Amniotic stem cell (primary cell): ENCODE measurements at regions not wholly inside any gene's neighbourhood (a gene's known extent, or its start where the extent isn't known, plus 50 kb on each side); places are given as distances from the start of the nearest gene placed in this dataset.

ENCODE experiments used
- DNase-seq: peaks from one replicate; lab custom pipeline; 2025; lab: John Stamatoyannopoulos, UW

DNA sequence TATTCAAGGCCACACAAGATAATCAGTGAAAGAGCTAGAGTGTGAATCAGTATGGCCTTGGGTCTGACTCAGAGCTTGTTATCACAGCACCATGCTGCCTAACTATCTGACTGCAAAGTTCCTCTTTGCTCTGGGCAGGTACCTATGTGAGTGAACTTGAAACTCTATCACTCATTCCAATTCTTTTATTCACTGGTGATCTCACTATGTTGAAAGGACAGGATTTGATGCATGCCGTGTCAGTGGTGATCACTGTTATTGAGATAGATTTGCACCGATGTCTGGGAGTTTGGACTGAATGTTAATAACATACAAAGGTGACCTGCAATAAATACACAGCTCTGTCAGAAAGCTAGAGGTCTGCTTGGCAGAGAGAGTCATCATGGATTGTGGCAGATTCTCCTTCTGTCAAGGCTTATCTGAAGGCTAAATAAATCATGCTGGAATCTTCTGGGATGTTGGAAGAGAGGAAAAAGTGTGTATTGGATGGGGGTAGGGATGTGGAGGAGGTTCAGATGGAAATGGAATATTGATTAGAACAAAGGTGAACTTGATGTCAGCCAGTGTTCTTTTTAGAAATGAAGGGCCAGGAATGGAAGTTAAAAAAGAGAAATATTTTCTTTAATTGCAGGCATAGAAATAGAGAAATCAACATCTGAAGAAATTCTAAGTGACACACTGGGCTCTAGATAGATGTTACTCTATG, 91.8 kb upstream of the TNC start:
- DNase-seq, result no peak

DNA sequence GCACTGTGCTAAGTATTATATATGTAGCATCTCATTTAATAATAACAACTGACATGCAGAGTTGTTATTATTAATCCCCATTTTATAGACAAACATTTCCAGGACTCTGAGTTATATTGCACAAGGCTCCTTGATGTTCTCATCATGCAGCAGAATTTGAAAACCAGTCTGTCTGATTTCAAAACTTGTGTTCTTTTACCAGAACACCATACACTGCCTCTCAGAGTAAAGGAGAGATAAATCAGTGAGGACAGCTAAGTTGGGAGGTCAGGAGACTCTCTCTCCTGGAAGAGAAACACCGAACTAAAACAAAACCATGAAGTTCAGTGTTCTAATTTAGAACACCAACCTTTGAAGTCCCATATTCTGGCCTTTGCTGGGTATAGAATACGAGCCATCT, 92.7 kb upstream of the TNC start:
- DNase-seq, result no peak

DNA sequence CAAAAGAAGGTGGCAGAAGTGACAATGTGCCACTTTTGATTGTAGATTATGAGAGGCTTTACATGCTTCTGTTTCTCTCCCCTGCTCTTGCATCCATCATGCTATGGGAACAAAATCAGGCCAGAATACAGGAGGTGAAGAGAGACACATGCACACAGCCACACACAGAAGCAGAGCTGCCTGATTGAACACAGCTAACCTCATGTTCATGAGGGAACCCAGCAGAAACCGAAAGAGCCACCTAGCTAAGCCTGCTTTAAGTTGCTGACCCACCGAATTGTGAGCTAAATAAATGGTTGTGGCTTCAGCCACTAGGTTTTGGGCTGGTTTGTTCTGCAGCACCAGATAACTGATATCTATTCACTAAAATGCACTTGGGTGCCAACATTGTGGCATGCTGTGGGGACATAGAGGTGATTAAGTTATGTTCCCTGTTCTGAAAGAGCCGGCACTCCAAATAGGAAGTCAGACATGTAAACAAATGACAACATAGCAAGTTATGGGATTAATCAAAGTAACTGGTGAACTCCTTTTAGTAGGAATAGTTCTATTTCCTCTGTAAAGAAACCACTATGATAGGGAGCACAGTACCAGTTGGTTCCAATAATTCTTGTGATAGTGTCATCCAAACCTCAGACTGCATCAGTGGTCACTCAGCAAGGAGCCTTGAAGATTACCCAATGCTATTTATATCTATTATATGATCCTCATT, 93.6 kb upstream of the TNC start:
- DNase-seq, result no peak

DNA sequence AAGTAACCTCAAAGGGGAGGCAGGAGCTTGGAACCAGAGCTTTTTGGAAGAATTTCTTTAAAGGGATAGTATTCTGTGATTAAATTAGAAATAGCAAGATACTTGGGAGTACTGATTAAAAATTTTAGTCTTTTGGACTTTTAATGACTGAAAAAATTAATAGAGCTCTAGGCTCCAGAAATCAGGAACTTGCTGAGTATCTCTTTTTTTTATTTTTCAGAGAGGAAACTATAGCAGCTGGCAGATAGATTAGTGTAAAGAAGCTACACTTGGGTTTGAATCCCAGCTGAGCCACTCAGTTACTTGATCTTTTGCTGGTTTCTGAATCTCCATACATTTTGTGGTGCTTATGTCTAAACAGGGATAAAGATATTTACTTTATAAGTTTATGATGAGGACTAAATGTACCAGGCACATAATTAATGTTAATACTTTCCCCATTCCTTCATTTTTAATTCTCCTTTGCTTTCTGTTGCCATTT, 94.2 kb upstream of the TNC start:
- DNase-seq, result no peak

DNA sequence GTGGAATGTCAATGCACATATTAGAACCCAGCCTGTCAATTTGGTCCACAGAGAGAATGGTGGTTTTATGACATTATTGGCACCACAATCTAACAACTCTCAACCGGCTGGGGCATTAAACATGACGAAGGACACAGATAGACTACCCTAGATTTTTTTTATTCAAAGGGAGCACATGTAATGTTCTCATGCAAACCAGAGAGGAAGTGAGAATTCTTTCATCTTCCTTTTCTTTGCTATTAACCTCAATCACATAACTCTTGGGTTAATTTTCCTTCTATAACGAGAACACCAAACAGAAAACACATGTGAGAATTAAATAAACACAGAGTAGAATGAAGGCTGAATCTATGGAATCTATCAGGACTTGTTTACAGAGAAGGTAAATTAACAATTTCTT, 94.9 kb upstream of the TNC start:
- DNase-seq, result no peak

DNA sequence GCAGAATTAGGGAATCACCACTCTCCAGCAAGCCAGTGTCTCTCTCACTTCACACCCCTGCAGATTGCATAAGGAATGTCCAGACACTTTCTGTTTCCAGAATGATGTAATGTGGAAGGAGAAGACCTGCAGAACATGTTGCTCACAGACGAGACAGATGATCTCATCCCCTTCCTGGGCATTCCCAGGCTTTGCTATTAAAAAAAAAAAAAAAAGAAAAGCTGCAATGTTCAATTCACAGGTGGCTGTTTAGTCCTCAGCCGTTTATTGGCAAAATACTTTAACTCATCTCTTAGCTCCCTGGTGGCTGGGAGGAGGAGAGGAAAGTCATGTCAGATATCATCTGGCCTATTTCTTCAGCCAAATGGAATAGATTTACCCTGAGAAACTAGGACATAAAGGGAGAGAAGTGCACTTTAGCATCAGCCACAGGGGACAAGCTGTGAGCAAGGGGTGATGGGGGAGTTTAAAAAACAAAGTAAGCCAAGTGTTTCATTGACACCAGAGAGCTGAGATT, 95.9 kb upstream of the TNC start:
- DNase-seq, result no peak

DNA sequence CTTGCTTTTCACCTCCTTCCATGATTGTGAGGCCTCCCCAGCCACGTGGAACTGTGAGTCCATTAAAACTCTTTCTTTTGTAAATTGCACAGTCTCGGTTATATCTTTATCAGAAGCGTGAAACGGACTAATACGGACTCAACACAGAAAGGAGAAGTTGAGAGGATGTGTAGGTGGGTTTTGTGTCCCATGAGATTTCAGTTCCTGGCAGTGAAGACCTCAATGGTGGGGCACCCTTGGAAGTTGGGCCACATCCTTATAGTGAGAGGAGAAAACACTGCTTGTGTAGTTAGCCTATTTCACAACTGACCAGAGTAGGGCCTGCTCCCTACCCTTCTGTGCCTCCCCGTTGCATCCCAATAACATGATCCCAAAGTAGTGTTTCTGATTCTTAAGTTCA, 98.9 kb upstream of the TNC start:
- no peak for DNase-seq

DNA sequence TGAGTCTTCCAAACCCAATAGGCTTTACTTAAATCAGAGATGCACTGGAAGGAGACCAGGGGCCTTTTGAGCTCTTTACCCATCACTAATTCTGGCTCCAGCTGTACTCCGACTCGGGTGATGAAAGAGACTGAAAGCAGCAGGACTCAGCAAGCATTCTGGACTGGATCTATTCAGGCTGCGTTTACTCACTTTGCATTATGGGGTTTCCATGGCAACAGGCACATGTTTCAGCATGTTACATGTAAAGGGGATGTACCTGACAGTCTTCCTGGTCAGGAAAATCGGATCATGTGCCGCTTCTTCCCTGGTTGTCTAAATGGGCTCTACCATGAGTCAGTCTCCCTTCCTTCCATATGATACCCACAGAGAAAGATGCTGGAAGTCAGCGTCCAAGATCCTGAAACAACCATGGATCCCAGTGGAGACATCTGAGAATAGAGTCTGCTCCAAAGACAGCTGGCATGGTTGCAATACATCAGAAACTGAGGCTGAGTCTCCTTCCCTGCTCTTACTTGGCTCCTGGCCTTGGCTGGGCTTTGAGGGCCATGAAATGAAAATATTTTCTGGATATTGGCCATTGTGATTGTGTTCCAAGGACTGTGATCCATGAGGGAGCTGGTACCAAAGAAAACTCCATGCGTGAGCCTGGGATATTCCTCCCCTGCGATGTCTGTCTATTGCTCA, 102.5 kb upstream of the TNC start:
- no peak for DNase-seq

DNA sequence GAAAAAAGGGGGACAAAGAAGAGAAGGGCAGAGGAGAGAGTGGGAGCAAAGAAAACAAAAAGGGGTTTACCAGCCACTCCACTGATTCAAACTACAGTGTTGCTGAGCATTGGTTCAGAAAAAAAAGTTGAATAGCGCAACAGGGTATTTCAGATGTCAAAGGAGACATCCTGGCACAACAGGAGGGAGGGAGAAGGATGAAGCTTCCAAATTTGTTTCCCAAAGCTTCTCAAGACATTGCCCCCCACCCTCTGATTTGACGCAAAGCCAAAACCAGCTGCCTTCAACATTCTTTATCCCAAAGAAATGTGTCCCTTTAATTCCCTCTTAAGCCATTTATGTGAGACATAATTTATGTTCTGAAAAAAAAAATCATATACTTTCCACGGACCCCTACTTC, 105.5 kb upstream of the TNC start:
- DNase-seq, result no peak

DNA sequence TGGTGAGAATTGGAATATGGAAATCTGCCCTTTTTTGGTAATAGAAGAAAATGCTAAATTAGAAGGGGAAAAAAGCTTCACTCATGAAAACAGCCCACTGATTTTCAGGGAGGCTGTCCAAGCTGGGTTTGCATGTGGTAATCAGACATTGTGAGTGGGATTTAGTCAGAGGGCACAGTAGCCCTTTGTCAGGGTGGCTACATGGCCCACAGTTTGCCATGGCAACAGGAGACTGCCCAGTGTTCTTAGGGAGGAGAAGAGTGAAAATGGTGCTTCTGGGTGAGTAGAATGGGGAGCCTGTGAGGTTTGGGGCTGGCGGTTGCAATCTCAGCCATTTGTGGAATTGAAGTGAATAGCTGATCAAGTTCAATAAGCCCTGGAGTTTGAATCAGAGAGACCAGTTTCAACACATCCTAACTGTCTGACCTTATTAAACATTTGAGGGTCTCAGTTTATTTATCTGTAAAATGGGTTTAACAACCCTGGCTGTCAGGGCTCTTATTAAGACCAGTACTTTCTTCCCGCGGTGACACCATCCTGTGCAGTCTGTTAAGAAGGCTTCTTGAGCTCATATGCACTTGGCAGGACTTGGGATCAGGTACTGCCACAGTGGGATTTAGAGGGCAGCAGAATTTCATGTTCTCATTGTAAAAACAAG, 107.6 kb upstream of the TNC start:
- DNase-seq, result no peak

DNA sequence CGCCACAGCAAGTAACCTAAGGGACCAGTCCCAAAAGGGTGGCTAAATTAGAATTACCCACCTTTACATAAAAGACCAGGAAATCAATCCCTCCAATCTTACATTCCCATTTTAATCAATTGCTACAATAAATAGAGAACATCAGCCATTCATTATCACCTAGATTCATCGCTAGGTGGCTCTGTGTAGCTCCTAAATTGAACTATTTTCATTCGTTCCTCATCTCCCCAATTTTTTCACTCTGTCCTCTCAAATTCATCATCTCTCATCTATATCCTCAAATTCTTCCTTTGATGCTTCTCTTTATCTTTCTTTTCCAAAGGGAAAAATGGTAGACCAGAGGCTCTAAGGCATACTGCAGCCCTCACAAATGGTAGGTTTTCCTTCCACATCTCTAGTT, 108.2 kb upstream of the TNC start:
- DNase-seq, result no peak

DNA sequence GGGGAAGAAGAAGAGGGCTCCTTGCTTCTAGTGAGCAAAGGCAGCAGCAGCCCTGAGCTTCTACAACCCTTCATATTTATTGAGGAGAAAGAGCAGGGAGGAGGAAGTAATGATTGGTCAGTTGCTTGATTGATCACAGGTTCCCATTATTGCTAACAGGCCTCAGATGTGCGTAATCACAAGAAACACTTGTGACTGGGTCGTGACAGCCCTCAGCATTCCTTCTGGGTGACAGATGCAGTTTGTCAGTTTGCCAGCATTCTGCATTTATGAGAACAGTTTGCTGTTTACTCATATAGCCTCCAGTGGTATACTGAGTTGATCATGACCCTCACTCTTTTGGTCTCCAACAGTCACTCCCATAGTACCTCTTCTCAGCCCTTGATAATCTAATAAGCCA, 111.5 kb upstream of the TNC start:
- DNase-seq, result no peak

DNA sequence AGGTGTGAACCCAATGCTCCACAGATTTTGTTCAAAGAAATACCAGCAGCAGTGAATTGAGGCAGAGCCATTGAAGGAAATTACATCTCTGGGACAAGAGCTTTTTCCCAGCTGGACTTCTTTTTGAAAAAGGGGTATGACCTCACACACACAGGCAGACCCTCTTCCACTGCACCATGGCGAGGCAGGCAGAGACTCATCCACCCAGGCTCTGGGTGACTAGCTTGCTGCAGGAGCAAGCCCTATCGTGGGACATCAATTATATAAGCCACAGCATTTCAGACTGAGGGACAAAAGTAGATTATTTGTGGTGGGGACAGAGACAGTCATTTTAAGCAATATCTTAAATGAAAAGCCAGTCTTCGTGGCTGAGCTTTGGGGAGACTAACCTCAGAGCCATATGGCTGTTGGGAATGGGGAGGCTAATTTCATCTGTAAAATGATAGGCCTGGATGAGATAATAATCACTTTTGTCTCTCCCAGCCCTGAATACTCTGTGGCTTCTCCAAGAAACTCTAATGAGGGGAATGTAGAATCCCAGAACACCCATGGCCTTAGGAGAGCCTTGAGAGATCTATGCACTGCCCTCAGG, 113.1 kb upstream of the TNC start:
- no peak for DNase-seq

DNA sequence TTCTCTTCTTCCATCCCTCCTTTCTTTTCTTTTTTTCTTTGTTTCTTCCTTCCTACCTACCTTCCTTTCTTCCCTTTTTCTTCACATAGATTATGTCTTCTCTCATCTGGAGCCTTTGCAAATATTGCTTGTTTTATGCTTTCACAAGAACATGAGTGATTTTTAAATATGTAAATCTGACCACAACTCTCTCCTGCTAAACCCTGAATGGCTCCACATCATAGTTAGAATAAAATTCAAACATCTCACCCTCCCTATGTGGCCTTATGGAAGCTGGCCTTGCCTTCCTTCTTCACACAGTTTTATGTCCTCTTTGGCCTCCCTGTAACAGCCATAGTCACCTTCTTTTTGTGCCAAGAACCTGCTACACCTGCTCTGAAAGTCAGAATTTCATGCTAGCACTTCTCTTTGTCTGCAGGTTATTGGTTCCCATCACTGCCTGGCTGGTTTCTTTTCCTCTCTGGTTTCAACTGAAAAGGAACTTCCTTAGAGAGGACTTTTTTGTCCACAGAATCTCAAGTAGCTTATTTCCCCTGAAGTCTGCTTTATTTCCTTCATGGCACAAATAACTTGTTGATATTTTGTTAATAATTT, 114.3 kb upstream of the TNC start:
- no peak for DNase-seq

DNA sequence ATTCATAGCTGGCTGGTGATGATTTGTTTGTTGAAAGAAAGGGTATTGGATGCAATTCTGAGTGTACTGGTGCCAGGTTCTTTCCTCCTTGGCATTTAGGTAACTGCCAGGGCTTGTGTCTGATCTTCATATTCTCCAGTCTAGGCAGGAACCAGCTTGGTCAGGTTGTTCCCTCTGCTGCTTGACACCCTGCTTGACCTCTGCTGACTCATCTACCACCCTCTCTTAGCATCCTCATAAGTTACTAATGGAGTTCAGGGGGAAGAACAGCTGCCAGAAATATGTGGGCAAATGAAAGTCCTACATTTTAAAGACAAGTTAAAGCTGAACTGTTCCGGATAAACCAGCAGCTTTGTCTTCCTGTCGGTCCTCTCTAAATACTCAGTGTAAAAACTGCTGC, 116.1 kb upstream of the TNC start:
- DNase-seq, result no peak

DNA sequence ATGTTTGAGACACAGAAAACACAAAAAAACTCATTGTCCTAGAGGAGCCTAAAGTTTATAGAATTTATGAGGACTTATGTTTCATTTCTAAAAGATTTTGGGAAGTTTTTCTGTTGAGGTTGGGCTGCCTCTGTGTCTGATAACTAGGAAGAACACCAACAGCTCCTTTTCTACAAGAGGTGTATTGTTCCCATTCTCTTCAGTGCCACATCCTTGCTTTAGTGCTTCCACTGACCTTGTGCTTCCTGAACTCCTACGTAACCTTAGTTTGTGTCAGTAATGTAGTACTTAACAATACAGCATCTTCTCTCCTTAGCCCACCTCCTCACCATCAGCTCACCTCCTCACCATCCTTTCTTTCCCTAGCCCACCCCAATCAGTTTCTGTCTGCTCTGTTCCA, 117.3 kb upstream of the TNC start:
- no peak for DNase-seq

DNA sequence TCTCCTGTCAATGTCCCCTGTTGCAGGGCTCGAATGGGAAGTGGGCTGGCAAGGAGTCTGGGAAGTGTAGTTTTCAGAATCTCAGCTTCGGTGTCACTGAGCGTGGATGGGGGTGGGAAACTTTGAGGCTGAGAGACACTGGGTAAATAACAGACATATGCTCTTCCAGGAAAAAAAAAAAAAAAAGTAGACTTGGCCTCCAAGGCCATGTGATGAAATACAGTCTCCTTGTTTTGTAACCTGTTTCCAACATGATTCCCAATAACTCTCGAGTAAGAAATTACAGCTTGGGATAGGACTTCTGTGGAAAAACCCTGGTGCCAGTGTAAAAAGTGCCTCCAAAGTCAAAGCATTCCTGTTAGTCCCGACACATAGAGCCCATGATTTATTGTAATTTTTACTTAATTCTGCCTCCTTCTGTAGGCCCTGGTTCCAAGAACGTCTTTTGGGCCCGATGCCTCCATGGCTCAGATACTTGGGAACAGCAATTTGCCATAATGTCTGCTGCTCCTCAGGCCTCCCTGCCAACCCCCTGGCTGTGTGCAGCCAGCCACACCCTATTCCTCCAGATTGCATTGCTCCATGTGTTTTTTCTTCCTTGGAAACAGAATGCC, 119.5 kb upstream of the TNC start:
- DNase-seq, result no peak

DNA sequence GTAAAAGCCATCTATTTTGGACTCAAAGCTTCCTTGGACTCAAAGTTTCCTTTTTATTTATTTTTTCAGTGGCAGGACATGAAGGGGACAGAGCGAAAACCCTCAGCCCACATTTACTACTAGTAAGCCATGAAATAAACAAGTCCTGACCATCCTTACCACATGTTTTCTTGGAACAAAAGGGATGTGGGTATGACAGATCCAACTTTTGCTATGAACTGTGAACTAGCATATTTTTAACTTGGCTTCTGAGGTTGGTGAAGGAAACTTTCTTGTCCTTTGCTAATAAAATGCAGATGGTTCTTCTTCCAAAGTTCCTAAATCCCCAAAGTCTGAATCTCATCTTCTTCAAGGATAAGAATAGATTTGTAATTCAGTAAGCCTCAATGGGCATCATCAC, 122.7 kb upstream of the TNC start:
- DNase-seq, result no peak

DNA sequence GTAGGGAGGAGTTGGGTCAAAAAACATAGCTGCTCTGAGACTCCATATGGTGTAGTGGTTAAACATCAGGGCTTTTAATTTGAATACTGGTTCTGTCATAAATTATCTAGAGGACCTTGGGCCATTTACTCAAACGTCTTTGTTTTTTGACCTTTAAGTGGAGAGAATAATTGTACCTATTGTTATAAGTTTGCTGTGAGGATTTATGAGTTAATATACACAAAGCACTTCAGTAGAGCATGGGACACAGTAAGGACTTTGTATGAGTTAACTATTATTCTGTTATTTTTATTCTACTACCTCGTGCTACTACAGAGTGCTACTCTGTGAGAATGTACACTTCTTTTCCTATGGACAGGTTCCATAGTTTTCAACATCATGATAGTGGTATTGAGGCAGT, 123.7 kb upstream of the TNC start:
- DNase-seq, result no peak

DNA sequence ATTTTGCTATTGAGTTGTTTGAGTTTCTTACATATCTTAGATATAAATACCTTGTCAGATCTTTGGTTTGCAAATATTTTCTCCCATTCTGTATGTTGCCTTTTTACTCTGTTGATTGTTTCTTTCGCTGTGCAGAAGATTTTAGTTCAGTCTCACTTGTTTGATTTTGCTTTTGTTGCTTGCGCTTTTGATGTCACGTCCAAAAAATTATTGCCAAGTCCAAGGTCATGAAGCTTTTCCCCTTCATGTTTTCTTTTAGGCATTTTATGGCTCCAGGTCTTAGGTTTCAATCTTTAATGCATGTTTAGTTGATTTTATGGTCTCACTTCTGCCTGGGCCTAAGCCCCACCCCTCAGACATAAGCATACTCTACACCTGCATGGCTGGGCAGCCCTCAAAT, 131.5 kb upstream of the TNC start:
- no peak for DNase-seq

DNA sequence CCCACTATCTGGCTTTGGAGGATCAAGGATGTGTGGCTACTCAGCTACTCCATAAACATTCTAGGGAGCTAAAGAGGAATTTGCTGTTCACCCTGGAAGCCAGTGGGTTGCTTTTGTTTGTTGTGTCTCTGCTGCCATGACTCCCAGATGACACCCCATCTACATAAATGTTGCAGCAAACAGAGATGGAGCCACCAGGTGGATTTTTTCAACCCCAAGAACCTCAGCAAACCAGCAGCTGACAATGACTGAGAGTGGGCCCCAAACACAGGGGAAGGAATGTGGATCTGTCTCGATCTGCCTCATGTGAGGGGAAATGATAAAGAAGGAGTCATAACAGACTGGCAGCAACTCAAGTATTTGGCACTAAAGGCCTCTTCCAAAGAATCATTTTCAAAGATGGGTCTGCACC, 132.7 kb upstream of the TNC start:
- DNase-seq, result peak; percentile 39
